ENCODE measurements at regions not wholly inside any gene's neighbourhood (a gene's known extent, or its start where the extent isn't known, plus 50 kb on each side); places are given as distances from the start of the nearest gene placed in this dataset.
"Not testable (repeated sequence)": the region's sequence is repeated elsewhere in the genome, so short reads cannot be mapped to it uniquely, and the experiment has no call there.

GRCh38 chr2:116787848-116788247 is 1026.6 kb upstream of the DDX18 start:
- no peaks in the 10 kb centered on the region for H3K9me3 ChIP-seq (ENCODE audit: low read length)
- H3K36me3 ChIP-seq (ENCODE audit: insufficient read depth, low read length), result no peaks in the 10 kb centered on the region
- H3K27ac ChIP-seq (ENCODE audit: low read length), result no peak overlapping the region
- no peak overlapping the region for H2AFZ ChIP-seq (ENCODE audit: low read length)
- no peaks in the 10 kb centered on the region for H3K4me1 ChIP-seq (ENCODE audit: low read length)
- no peaks in the 10 kb centered on the region for H3K27me3 ChIP-seq (ENCODE audit: low read length)
- H3K79me2 ChIP-seq (ENCODE audit: low read length), result no peaks in the 10 kb centered on the region
- H3K4me2 ChIP-seq (ENCODE audit: low read depth, low read length, poor library complexity, severe bottlenecking), result no peak overlapping the region
- no peaks in the 10 kb centered on the region for H3K9me2 ChIP-seq (replicated peaks; ENCODE audit: insufficient read depth, low read length)
- H4K20me1 ChIP-seq (ENCODE audit: insufficient read depth, low read depth, low read length), result no peaks in the 10 kb centered on the region
- no peak overlapping the region for H3K4me3 ChIP-seq (ENCODE audit: low read length)
- no peak for DNase-seq
- no peak overlapping the region for H3K9ac ChIP-seq (ENCODE audit: low read length)

GRCh38 chr2:116802671-116803070 is 1011.8 kb upstream of the DDX18 start:
- H3K79me2 ChIP-seq (ENCODE audit: low read length), result no peaks in the 10 kb centered on the region
- no peak overlapping the region for H3K27ac ChIP-seq (ENCODE audit: low read length)
- H3K36me3 ChIP-seq (ENCODE audit: insufficient read depth, low read length), result no peaks in the 10 kb centered on the region
- no peaks in the 10 kb centered on the region for H3K27me3 ChIP-seq (ENCODE audit: low read length)
- H3K4me3 ChIP-seq (ENCODE audit: low read length), result no peak overlapping the region
- H3K9ac ChIP-seq (ENCODE audit: low read length), result no peak overlapping the region
- H3K9me2 ChIP-seq (replicated peaks; ENCODE audit: insufficient read depth, low read length), result no peaks in the 10 kb centered on the region
- H3K9me3 ChIP-seq (ENCODE audit: low read length), result peaks cover 5% of the 10 kb centered on the region; the same call in 1 of the 2 replicates
- H3K4me2 ChIP-seq (ENCODE audit: low read depth, low read length, poor library complexity, severe bottlenecking), result no peak overlapping the region
- no peak overlapping the region for H2AFZ ChIP-seq (ENCODE audit: low read length)
- no peaks in the 10 kb centered on the region for H3K4me1 ChIP-seq (ENCODE audit: low read length)
- H4K20me1 ChIP-seq (ENCODE audit: insufficient read depth, low read depth, low read length), result no peaks in the 10 kb centered on the region
- DNase-seq, result no peak

GRCh38 chr2:116804901-116805300 is 1009.6 kb upstream of the DDX18 start:
- no peaks in the 10 kb centered on the region for H3K36me3 ChIP-seq (ENCODE audit: insufficient read depth, low read length)
- no peak overlapping the region for H3K27ac ChIP-seq (ENCODE audit: low read length)
- peaks cover 5% of the 10 kb centered on the region; the same call in 1 of the 2 replicates for H3K9me3 ChIP-seq (ENCODE audit: low read length)
- H3K27me3 ChIP-seq (ENCODE audit: low read length), result no peaks in the 10 kb centered on the region
- no peak overlapping the region for H3K9ac ChIP-seq (ENCODE audit: low read length)
- no peak overlapping the region for H3K4me3 ChIP-seq (ENCODE audit: low read length)
- no peak overlapping the region for H2AFZ ChIP-seq (ENCODE audit: low read length)
- no peak overlapping the region for H3K4me2 ChIP-seq (ENCODE audit: low read depth, low read length, poor library complexity, severe bottlenecking)
- no peaks in the 10 kb centered on the region for H3K4me1 ChIP-seq (ENCODE audit: low read length)
- no peaks in the 10 kb centered on the region for H3K9me2 ChIP-seq (replicated peaks; ENCODE audit: insufficient read depth, low read length)
- H3K79me2 ChIP-seq (ENCODE audit: low read length), result no peaks in the 10 kb centered on the region
- H4K20me1 ChIP-seq (ENCODE audit: insufficient read depth, low read depth, low read length), result no peaks in the 10 kb centered on the region
- DNase-seq, result no peak

- DNase-seq; H3K79me2 ChIP-seq (ENCODE audit: low read length); H3K27ac ChIP-seq (ENCODE audit: low read length); H3K4me2 ChIP-seq (ENCODE audit: low read depth, low read length, poor library complexity, severe bottlenecking); H3K4me3 ChIP-seq (ENCODE audit: low read length); H4K20me1 ChIP-seq (ENCODE audit: insufficient read depth, low read depth, low read length); H2AFZ ChIP-seq (ENCODE audit: low read length); H3K4me1 ChIP-seq (ENCODE audit: low read length); H3K27me3 ChIP-seq (ENCODE audit: low read length); H3K9me3 ChIP-seq (ENCODE audit: low read length); H3K9me2 ChIP-seq (replicated peaks; ENCODE audit: insufficient read depth, low read length); H3K36me3 ChIP-seq (ENCODE audit: insufficient read depth, low read length); H3K9ac ChIP-seq (ENCODE audit: low read length): not testable (repeated sequence)
Measured at GRCh38 chr2:116806505-116806904, 1008.0 kb upstream of the DDX18 start.

- DNase-seq, result no peak
- Histone ChIP-seq H3K79me2 (ENCODE audit: low read length) (no peaks in the 10 kb centered on the region), H3K27ac (ENCODE audit: low read length) (no peak overlapping the region), H4K20me1 (ENCODE audit: insufficient read depth, low read depth, low read length) (no peaks in the 10 kb centered on the region), H3K9ac (ENCODE audit: low read length) (no peak overlapping the region), H3K9me3 (ENCODE audit: low read length) (no peaks in the 10 kb centered on the region), H3K4me2 (ENCODE audit: low read depth, low read length, poor library complexity, severe bottlenecking) (no peak overlapping the region), H3K27me3 (ENCODE audit: low read length) (no peaks in the 10 kb centered on the region), H3K4me1 (ENCODE audit: low read length) (no peaks in the 10 kb centered on the region), H3K36me3 (ENCODE audit: insufficient read depth, low read length) (no peaks in the 10 kb centered on the region), H2AFZ (ENCODE audit: low read length) (no peak overlapping the region), H3K4me3 (ENCODE audit: low read length) (no peak overlapping the region), H3K9me2 (replicated peaks; ENCODE audit: insufficient read depth, low read length) (no peaks in the 10 kb centered on the region)
Measured at GRCh38 chr2:116809109-116809508, 1005.4 kb upstream of the DDX18 start.

GRCh38 chr2:116810071-116810470 is 1004.4 kb upstream of the DDX18 start:
- Histone ChIP-seq H3K9ac (ENCODE audit: low read length) (no peak overlapping the region), H4K20me1 (ENCODE audit: insufficient read depth, low read depth, low read length) (no peaks in the 10 kb centered on the region), H3K4me2 (ENCODE audit: low read depth, low read length, poor library complexity, severe bottlenecking) (no peak overlapping the region), H3K9me2 (replicated peaks; ENCODE audit: insufficient read depth, low read length) (no peaks in the 10 kb centered on the region), H3K27me3 (ENCODE audit: low read length) (no peaks in the 10 kb centered on the region), H3K9me3 (ENCODE audit: low read length) (no peaks in the 10 kb centered on the region), H3K4me1 (ENCODE audit: low read length) (no peaks in the 10 kb centered on the region), H3K27ac (ENCODE audit: low read length) (no peak overlapping the region), H2AFZ (ENCODE audit: low read length) (no peak overlapping the region), H3K36me3 (ENCODE audit: insufficient read depth, low read length) (no peaks in the 10 kb centered on the region), H3K79me2 (ENCODE audit: low read length) (no peaks in the 10 kb centered on the region), H3K4me3 (ENCODE audit: low read length) (no peak overlapping the region)
- DNase-seq, result no peak

- no peak overlapping the region for H3K4me3 ChIP-seq (ENCODE audit: low read length)
- no peaks in the 10 kb centered on the region for H3K27me3 ChIP-seq (ENCODE audit: low read length)
- no peaks in the 10 kb centered on the region for H3K4me1 ChIP-seq (ENCODE audit: low read length)
- no peak for DNase-seq
- H3K79me2 ChIP-seq (ENCODE audit: low read length), result no peaks in the 10 kb centered on the region
- H3K9me3 ChIP-seq (ENCODE audit: low read length), result no peaks in the 10 kb centered on the region
- H3K27ac ChIP-seq (ENCODE audit: low read length), result no peak overlapping the region
- no peak overlapping the region for H3K9ac ChIP-seq (ENCODE audit: low read length)
- no peaks in the 10 kb centered on the region for H4K20me1 ChIP-seq (ENCODE audit: insufficient read depth, low read depth, low read length)
- no peaks in the 10 kb centered on the region for H3K9me2 ChIP-seq (replicated peaks; ENCODE audit: insufficient read depth, low read length)
- H3K4me2 ChIP-seq (ENCODE audit: low read depth, low read length, poor library complexity, severe bottlenecking), result no peak overlapping the region
- H3K36me3 ChIP-seq (ENCODE audit: insufficient read depth, low read length), result no peaks in the 10 kb centered on the region
- no peak overlapping the region for H2AFZ ChIP-seq (ENCODE audit: low read length)
Measured at GRCh38 chr2:116810645-116811044, 1003.8 kb upstream of the DDX18 start.

GRCh38 chr2:116819355-116819754 is 995.1 kb upstream of the DDX18 start:
- H3K36me3 ChIP-seq (ENCODE audit: insufficient read depth, low read length), result no peaks in the 10 kb centered on the region
- no peaks in the 10 kb centered on the region for H3K27me3 ChIP-seq (ENCODE audit: low read length)
- no peak overlapping the region for H3K4me3 ChIP-seq (ENCODE audit: low read length)
- H3K9ac ChIP-seq (ENCODE audit: low read length), result no peak overlapping the region
- H3K27ac ChIP-seq (ENCODE audit: low read length), result no peak overlapping the region
- H3K79me2 ChIP-seq (ENCODE audit: low read length), result no peaks in the 10 kb centered on the region
- peaks cover 8% of the 10 kb centered on the region; the same call in 1 of the 2 replicates for H3K4me1 ChIP-seq (ENCODE audit: low read length)
- H3K9me3 ChIP-seq (ENCODE audit: low read length), result no peaks in the 10 kb centered on the region
- H2AFZ ChIP-seq (ENCODE audit: low read length), result no peak overlapping the region
- H4K20me1 ChIP-seq (ENCODE audit: insufficient read depth, low read depth, low read length), result no peaks in the 10 kb centered on the region
- DNase-seq, result no peak
- no peak overlapping the region for H3K4me2 ChIP-seq (ENCODE audit: low read depth, low read length, poor library complexity, severe bottlenecking)
- no peaks in the 10 kb centered on the region for H3K9me2 ChIP-seq (replicated peaks; ENCODE audit: insufficient read depth, low read length)

- no peak overlapping the region for H2AFZ ChIP-seq (ENCODE audit: low read length)
- H3K9ac ChIP-seq (ENCODE audit: low read length), result no peak overlapping the region
- H3K27me3 ChIP-seq (ENCODE audit: low read length), result no peaks in the 10 kb centered on the region
- H3K9me3 ChIP-seq (ENCODE audit: low read length), result no peaks in the 10 kb centered on the region
- DNase-seq, result no peak
- H3K27ac ChIP-seq (ENCODE audit: low read length), result no peak overlapping the region
- H3K9me2 ChIP-seq (replicated peaks; ENCODE audit: insufficient read depth, low read length), result no peaks in the 10 kb centered on the region
- no peaks in the 10 kb centered on the region for H3K36me3 ChIP-seq (ENCODE audit: insufficient read depth, low read length)
- H4K20me1 ChIP-seq (ENCODE audit: insufficient read depth, low read depth, low read length), result no peaks in the 10 kb centered on the region
- peaks cover 8% of the 10 kb centered on the region; the same call in 1 of the 2 replicates for H3K4me1 ChIP-seq (ENCODE audit: low read length)
- H3K4me3 ChIP-seq (ENCODE audit: low read length), result no peak overlapping the region
- H3K4me2 ChIP-seq (ENCODE audit: low read depth, low read length, poor library complexity, severe bottlenecking), result no peak overlapping the region
- no peaks in the 10 kb centered on the region for H3K79me2 ChIP-seq (ENCODE audit: low read length)
Measured at GRCh38 chr2:116820986-116821385, 993.5 kb upstream of the DDX18 start.

All from Karpas-422 (cell line).